Mesenchymal stem cell (in vitro differentiated cells and primary cell): ENCODE measurements at regions not wholly inside any gene's neighbourhood (a gene's known extent, or its start where the extent isn't known, plus 50 kb on each side); places are given as distances from the start of the nearest gene placed in this dataset.

ENCODE experiments used
- DNase-seq: peaks from one replicate; pipeline ENCODE4 v3.0.0-alpha.2; 2013
- H2AFZ ChIP-seq: one replicate; pipeline ENCODE4 v1.6.1; 2013; ENCODE audit warnings: low read depth, mild to moderate bottlenecking, control low read depth, inconsistent platforms, low read length, moderate library complexity
- H2AK5ac ChIP-seq: 2 replicates; pipeline ENCODE4 v1.6.1; 2013; ENCODE audit warnings: low read length, moderate library complexity, mild to moderate bottlenecking, inconsistent platforms; ENCODE audit not compliant: severe bottlenecking
- H2BK120ac ChIP-seq: one replicate; pipeline ENCODE4 v1.6.1; 2013; ENCODE audit warnings: low read depth, mild to moderate bottlenecking, inconsistent platforms, low read length, moderate library complexity
- H2BK12ac ChIP-seq, 2 experiments: one replicate each; pipeline ENCODE4 v1.6.1; 2013; ENCODE audit warnings: inconsistent platforms in 2 of 2, low read length in 2 of 2, mild to moderate bottlenecking in 2 of 2, moderate library complexity in 2 of 2, control low read depth in 1 of 2
- H2BK15ac ChIP-seq: one replicate; pipeline ENCODE4 v1.6.1; 2013; ENCODE audit warnings: mild to moderate bottlenecking, low read depth, inconsistent platforms; ENCODE audit not compliant: poor library complexity, severe bottlenecking
- H2BK5ac ChIP-seq: 2 replicates; pipeline ENCODE4 v1.6.1; 2013; ENCODE audit warnings: low read depth, mild to moderate bottlenecking, low read length, control low read depth, inconsistent platforms; ENCODE audit not compliant: poor library complexity, severe bottlenecking
- H3K14ac ChIP-seq, 2 experiments: one replicate each; pipeline ENCODE4 v1.6.1; 2013; ENCODE audit warnings: inconsistent platforms in 2 of 2, low read length in 2 of 2, control low read depth in 1 of 2, mild to moderate bottlenecking in 1 of 2, moderate library complexity in 1 of 2
- H3K18ac ChIP-seq, 2 experiments: one replicate each; pipeline ENCODE4 v1.6.1; 2013; ENCODE audit warnings: inconsistent platforms in 2 of 2, low read length in 2 of 2, control low read depth in 1 of 2, low read depth in 1 of 2, mild to moderate bottlenecking in 1 of 2
- H3K23ac ChIP-seq, 2 experiments: one replicate each; pipeline ENCODE4 v1.6.1; 2013; ENCODE audit warnings: inconsistent platforms in 2 of 2, low read length in 2 of 2, mild to moderate bottlenecking in 2 of 2, moderate library complexity in 2 of 2, control low read depth in 1 of 2
- H3K27ac ChIP-seq: 2 replicates; pipeline ENCODE4 v1.5.1; 2013; ENCODE audit warnings: mild to moderate bottlenecking, moderate library complexity, low read length, control low read depth, inconsistent platforms; ENCODE audit not compliant: poor library complexity, severe bottlenecking
- H3K27me3 ChIP-seq, 2 experiments: 2 replicates each; pipeline versions ENCODE4 v1.6.1 to v1.7.0; 2013; ENCODE audit warnings: low read length in 2 of 2, mild to moderate bottlenecking in 2 of 2, moderate library complexity in 2 of 2, control low read depth in 1 of 2, inconsistent platforms in 1 of 2; ENCODE audit not compliant: control insufficient read depth in 1 of 2, insufficient read depth in 1 of 2
- H3K36me3 ChIP-seq, 2 experiments: 2 replicates each; pipeline versions ENCODE4 v1.6.1 to v1.7.0; 2013; ENCODE audit warnings: low read length in 2 of 2, control low read depth in 1 of 2, inconsistent platforms in 1 of 2, low read depth in 1 of 2, mild to moderate bottlenecking in 1 of 2; ENCODE audit not compliant: insufficient read depth in 2 of 2, control insufficient read depth in 1 of 2
- H3K4ac ChIP-seq, 2 experiments: one replicate each; pipeline ENCODE4 v1.6.1; 2013; ENCODE audit warnings: inconsistent platforms in 2 of 2, low read length in 2 of 2, mild to moderate bottlenecking in 2 of 2, moderate library complexity in 2 of 2, control low read depth in 1 of 2, low read depth in 1 of 2
- H3K4me1 ChIP-seq: 2 replicates; pipeline ENCODE4 v1.6.1; 2013; ENCODE audit warnings: low read depth, low read length, control low read depth; ENCODE audit not compliant: control insufficient read depth, insufficient read depth
- H3K4me2 ChIP-seq: 2 replicates; pipeline ENCODE4 v1.6.1; 2013; ENCODE audit warnings: low read length, mild to moderate bottlenecking, inconsistent platforms; ENCODE audit not compliant: poor library complexity, severe bottlenecking
- H3K4me3 ChIP-seq, 2 experiments: 2 replicates each; pipeline versions ENCODE4 v1.5.1 to v1.7.0; 2013; ENCODE audit warnings: low read length in 2 of 2, mild to moderate bottlenecking in 2 of 2, control low read depth in 1 of 2, low read depth in 1 of 2; ENCODE audit not compliant: insufficient read depth in 1 of 2
- H3K79me1 ChIP-seq: replicated peaks from 2 replicates; pipeline ENCODE4 v1.6.1; 2013; ENCODE audit warnings: mild to moderate bottlenecking, control low read depth, low read length, inconsistent platforms; ENCODE audit not compliant: poor library complexity, severe bottlenecking
- H3K9ac ChIP-seq: 2 replicates; pipeline ENCODE4 v1.7.0; 2013; ENCODE audit warnings: mild to moderate bottlenecking, low read length, moderate library complexity
- H3K9me3 ChIP-seq: 2 replicates; pipeline ENCODE4 v1.7.0; 2013; ENCODE audit warnings: mild to moderate bottlenecking, low read length; ENCODE audit not compliant: control insufficient read depth
- H4K8ac ChIP-seq: one replicate; pipeline ENCODE4 v1.6.1; 2013; ENCODE audit warnings: inconsistent platforms, mild to moderate bottlenecking, low read length, moderate library complexity
- H4K91ac ChIP-seq: one replicate; pipeline ENCODE4 v1.6.1; 2013; ENCODE audit warnings: mild to moderate bottlenecking, low read length, inconsistent platforms
- WGBS: methylation state at CpG from one replicate; pipeline ENCODE4 v1.1.7; 2013; ENCODE audit warnings: mixed read lengths; 5-methylcytosine and 5-hydroxymethylcytosine counted together

DNA sequence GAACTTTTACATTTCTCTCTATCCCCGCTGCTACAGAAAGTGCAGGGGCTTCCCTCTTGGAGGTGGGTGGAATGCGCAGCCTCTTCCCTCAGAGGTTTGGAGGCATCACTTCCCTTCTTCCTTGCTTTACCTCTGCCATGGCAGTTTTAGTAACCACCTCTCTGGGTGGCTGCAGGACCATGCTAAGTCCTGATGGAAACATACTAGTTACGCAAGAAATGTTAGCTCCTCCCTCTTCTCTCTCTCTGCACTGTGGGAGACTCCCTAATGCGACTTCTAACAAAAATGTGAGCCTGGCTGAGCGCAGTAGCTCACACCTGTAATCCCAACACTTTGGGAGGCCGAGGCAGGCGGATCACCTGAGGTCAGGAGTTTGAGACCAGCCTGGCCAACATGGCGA, 116.8 kb upstream of the RAB6C start:
- no peak overlapping the region for H3K4me2 ChIP-seq
- no peak overlapping the region for H4K91ac ChIP-seq
- H4K8ac ChIP-seq: no peak overlapping the region
- H2BK120ac ChIP-seq: no peak overlapping the region
- no peak overlapping the region for H2BK12ac ChIP-seq
- H3K4ac ChIP-seq: no peak overlapping the region
- DNase-seq: no peak
- H3K4me1 ChIP-seq: no peaks in the 10 kb centered on the region
- H3K9me3 ChIP-seq: no peaks in the 10 kb centered on the region
- no peaks in the 10 kb centered on the region for H3K36me3 ChIP-seq
- no peak overlapping the region for H3K23ac ChIP-seq
- no peak overlapping the region for H3K4me3 ChIP-seq
- no peak overlapping the region for H2AK5ac ChIP-seq
- H3K18ac ChIP-seq: no peak overlapping the region
- WGBS: 68% methylated on average over 7 of the region's 8 CpGs
- H2AFZ ChIP-seq: no peak overlapping the region
- H2BK15ac ChIP-seq: no peak overlapping the region
- H3K14ac ChIP-seq: no peak overlapping the region
- H3K27me3 ChIP-seq: no peaks in the 10 kb centered on the region
- H3K9ac ChIP-seq: no peak overlapping the region
- no peak overlapping the region for H2BK5ac ChIP-seq
- no peak overlapping the region for H3K27ac ChIP-seq
- no peaks in the 10 kb centered on the region for H3K79me1 ChIP-seq

DNA sequence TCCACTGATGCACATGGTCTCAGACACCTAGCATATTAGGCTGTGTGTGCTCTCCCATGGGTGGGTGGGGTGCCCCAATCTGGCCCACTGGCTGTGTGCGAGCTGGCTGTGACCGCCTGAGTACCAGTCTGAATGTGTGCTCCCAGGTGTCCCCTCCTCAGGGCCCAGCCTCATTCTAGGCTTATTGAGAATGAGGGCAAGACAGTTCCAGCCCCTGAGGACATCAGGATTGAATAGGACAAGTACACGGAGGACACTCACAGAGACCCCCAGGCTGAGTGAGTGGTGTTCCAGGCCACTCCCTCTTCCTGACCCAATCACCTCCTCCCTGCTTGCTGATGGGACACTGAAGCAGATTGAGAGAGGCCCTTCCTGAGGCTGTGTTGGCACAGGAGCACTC, 116.1 kb upstream of the RAB6C start:
- Histone ChIP-seq H2BK15ac (no peak overlapping the region), H2BK12ac (no peak overlapping the region), H3K4me3 (no peak overlapping the region), H3K18ac (no peak overlapping the region), H3K4me1 (no peaks in the 10 kb centered on the region), H3K27me3 (no peaks in the 10 kb centered on the region), H3K9me3 (no peaks in the 10 kb centered on the region), H3K27ac (no peak overlapping the region), H3K9ac (no peak overlapping the region), H4K8ac (no peak overlapping the region), H2BK120ac (no peak overlapping the region), H3K79me1 (no peaks in the 10 kb centered on the region), H3K14ac (no peak overlapping the region), H3K23ac (no peak overlapping the region), H2AFZ (no peak overlapping the region), H3K36me3 (no peaks in the 10 kb centered on the region), H2BK5ac (no peak overlapping the region), H2AK5ac (no peak overlapping the region), H4K91ac (no peak overlapping the region), H3K4me2 (no peak overlapping the region), H3K4ac (no peak overlapping the region)
- DNase-seq: no peak
- 97% methylated on average over 3 of the region's 3 CpGs for WGBS

DNA sequence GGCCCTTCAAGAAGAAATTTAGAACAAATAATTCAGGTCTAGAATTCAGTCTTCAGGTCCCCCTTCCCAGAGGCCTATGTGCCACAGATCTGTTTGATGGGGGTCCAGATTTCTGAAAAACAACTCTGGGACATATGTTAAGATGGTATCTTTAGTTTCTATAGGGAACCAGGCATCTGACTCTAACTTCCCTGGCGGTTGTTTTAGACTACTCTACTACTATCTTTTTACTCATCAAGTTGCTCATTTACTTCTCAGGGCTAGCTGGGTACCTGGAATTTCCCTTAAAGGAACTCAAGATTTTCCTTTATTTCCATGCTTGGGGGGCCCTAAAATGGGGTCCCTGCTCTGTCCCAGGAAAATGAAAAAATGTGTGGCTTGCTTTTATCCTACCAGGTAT, 114.7 kb upstream of the RAB6C start:
- Histone ChIP-seq H3K9me3 (no peaks in the 10 kb centered on the region), H3K4ac (no peak overlapping the region), H2AFZ (no peak overlapping the region), H3K27me3 (no peaks in the 10 kb centered on the region), H3K4me2 (no peak overlapping the region), H3K4me3 (no peak overlapping the region), H3K14ac (no peak overlapping the region), H4K91ac (no peak overlapping the region), H3K36me3 (no peaks in the 10 kb centered on the region), H3K18ac (no peak overlapping the region), H2AK5ac (no peak overlapping the region), H2BK120ac (no peak overlapping the region), H3K4me1 (no peaks in the 10 kb centered on the region), H4K8ac (no peak overlapping the region), H2BK12ac (no peak overlapping the region), H2BK5ac (no peak overlapping the region), H3K23ac (no peak overlapping the region), H3K27ac (no peak overlapping the region), H3K79me1 (no peaks in the 10 kb centered on the region), H3K9ac (no peak overlapping the region), H2BK15ac (no peak overlapping the region)
- DNase-seq: no peak
- 79% methylated on average over 1 of the region's 1 CpG for WGBS

DNA sequence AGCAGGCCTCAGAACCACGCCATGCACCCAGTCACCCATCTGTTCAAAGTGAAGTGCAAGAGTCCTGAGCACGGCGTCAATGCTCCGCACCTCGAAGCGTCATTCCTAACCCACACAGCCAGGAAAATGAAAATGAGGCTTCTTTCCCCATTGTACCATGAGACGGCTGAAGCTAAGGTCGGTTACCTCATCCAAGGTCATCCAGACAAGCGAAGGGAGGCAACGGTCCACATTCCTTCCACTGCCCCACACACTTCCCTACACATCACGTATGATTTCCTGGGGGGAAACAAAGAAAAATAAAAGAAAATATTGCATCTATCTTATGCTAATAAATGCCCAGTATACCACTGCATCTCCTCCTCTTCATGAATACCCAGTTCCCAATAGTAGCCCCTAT, 113.5 kb upstream of the RAB6C start:
- H3K4me2 ChIP-seq: no peak overlapping the region
- H3K4ac ChIP-seq: no peak overlapping the region
- H4K91ac ChIP-seq: no peak overlapping the region
- H2AFZ ChIP-seq: no peak overlapping the region
- H3K36me3 ChIP-seq: no peaks in the 10 kb centered on the region
- no peaks in the 10 kb centered on the region for H3K27me3 ChIP-seq
- H2BK15ac ChIP-seq: no peak overlapping the region
- no peak overlapping the region for H2BK120ac ChIP-seq
- H3K4me3 ChIP-seq: no peak overlapping the region
- H3K23ac ChIP-seq: no peak overlapping the region
- no peak for DNase-seq
- no peaks in the 10 kb centered on the region for H3K4me1 ChIP-seq
- H4K8ac ChIP-seq: no peak overlapping the region
- WGBS: 93% methylated on average over 7 of the region's 11 CpGs
- H3K14ac ChIP-seq: no peak overlapping the region
- no peak overlapping the region for H3K9ac ChIP-seq
- H2BK12ac ChIP-seq: no peak overlapping the region
- H2AK5ac ChIP-seq: no peak overlapping the region
- no peak overlapping the region for H3K27ac ChIP-seq
- no peak overlapping the region for H3K18ac ChIP-seq
- H2BK5ac ChIP-seq: no peak overlapping the region
- H3K79me1 ChIP-seq: no peaks in the 10 kb centered on the region
- no peaks in the 10 kb centered on the region for H3K9me3 ChIP-seq
